Activated CD4-positive, alpha-beta T cell treated with anti-CD3 and anti-CD28 coated beads, Interleukin-2, amount 10 ng/mL, durations not matched to agents 7 days and 5 days (primary cell): ENCODE measurements at regions not wholly inside any gene's neighbourhood (a gene's known extent, or its start where the extent isn't known, plus 50 kb on each side); places are given as distances from the start of the nearest gene placed in this dataset.
"Not testable (repeated sequence)": the region's sequence is repeated elsewhere in the genome, so short reads cannot be mapped to it uniquely, and the experiment has no call there.

Source experiments
- CTCF ChIA-PET: fragments of 350-600 bp; sonication (Branson Sonifier 250); formaldehyde crosslinking; loops from one replicate; lab custom pipeline; 2021; ENCODE audit warnings: antibody characterized with exemption; lab: Charles Lee
- POLR2A ChIA-PET: fragments of 350-600 bp; sonication (Branson Sonifier 250); formaldehyde crosslinking; loops from one replicate; lab custom pipeline; 2021; ENCODE audit warnings: antibody characterized with exemption; lab: Charles Lee
- DNase-seq: peaks from one replicate; pipeline ENCODE4 v3.0.0-alpha.2; 2020
- H3K27ac Mint-ChIP-seq: one replicate; pipeline ENCODE4 v1.8.0; 2021; ENCODE audit warnings: mild to moderate bottlenecking, moderate library complexity, mixed read lengths
- H3K27me3 Mint-ChIP-seq: one replicate; pipeline ENCODE4 v1.8.0; 2021; ENCODE audit warnings: mixed read lengths
- H3K36me3 Mint-ChIP-seq: one replicate; pipeline ENCODE4 v1.8.0; 2021; ENCODE audit warnings: low read depth, mixed read lengths
- H3K4me1 Mint-ChIP-seq: one replicate; pipeline ENCODE4 v1.8.0; 2021; ENCODE audit warnings: mixed read lengths
- H3K4me3 Mint-ChIP-seq: one replicate; pipeline ENCODE4 v1.8.0; 2021; ENCODE audit warnings: mild to moderate bottlenecking, moderate library complexity, mixed read lengths
- H3K9me3 Mint-ChIP-seq: one replicate; pipeline ENCODE4 v1.8.0; 2021; ENCODE audit warnings: mixed read lengths

DNA sequence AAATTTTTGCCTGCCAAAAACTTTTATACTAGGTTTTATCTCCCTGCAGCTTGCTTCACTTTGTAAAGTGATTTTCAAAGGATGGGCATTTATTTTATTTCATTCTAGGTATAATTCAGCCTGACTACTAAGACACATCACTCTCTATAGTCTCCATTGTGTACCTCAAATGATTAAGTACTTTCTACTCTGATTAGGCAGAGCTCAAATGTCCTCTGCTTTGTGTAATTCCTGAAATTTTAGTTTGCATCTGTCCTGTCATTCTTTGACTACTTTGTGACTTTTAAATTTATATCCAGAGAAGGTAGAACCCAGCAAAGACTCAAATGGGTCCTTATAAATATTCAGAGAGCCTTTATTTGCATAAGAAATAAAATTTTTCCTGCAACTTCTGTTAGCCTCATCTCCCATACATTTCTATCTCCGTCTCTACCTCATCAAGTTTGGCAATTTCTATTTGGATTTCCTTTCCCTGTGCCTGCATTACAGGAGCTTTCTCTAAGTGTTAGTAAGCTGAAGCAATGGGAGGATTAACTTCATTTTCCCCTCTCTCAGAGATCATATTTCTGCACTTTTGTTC is 1038.0 kb upstream of the ATXN8OS start:
- POLR2A ChIA-PET: no interaction called here
- no peak for DNase-seq
- Mint-ChIP-seq H3K27ac (no peak overlapping the region), H3K4me3 (no peak overlapping the region), H3K27me3 (no peaks in the 10 kb centered on the region), H3K9me3 (peaks cover 10% of the 10 kb centered on the region), H3K36me3 (no peaks in the 10 kb centered on the region), H3K4me1 (no peaks in the 10 kb centered on the region)
- CTCF ChIA-PET: interaction anchor here (0.5 kb wide), 1 partner anchor 1817 kb away, joined by 3 read pairs; no protein-coding TSS in a partner anchor

- CTCF ChIA-PET: no interaction called here
- no peak for DNase-seq
- Mint-ChIP-seq H3K27ac (no peak overlapping the region), H3K36me3 (no peaks in the 10 kb centered on the region), H3K4me1 (no peaks in the 10 kb centered on the region), H3K4me3 (no peak overlapping the region), H3K9me3 (peaks cover 16% of the 10 kb centered on the region), H3K27me3 (no peaks in the 10 kb centered on the region)
- POLR2A ChIA-PET: no interaction called here
Observed at GRCh38 chr13:69050696-69051095, 1056.9 kb upstream of the ATXN8OS start.

- no peaks in the 10 kb centered on the region for H3K27me3 Mint-ChIP-seq
- DNase-seq: no peak
- CTCF ChIA-PET: no interaction called here
- H3K4me3 Mint-ChIP-seq: no peak overlapping the region
- H3K36me3 Mint-ChIP-seq: no peaks in the 10 kb centered on the region
- POLR2A ChIA-PET: no interaction called here
- H3K27ac Mint-ChIP-seq: no peak overlapping the region
- peaks cover 21% of the 10 kb centered on the region for H3K9me3 Mint-ChIP-seq
- no peaks in the 10 kb centered on the region for H3K4me1 Mint-ChIP-seq
Observed at GRCh38 chr13:69044629-69045028, 1063.0 kb upstream of the ATXN8OS start.

DNA sequence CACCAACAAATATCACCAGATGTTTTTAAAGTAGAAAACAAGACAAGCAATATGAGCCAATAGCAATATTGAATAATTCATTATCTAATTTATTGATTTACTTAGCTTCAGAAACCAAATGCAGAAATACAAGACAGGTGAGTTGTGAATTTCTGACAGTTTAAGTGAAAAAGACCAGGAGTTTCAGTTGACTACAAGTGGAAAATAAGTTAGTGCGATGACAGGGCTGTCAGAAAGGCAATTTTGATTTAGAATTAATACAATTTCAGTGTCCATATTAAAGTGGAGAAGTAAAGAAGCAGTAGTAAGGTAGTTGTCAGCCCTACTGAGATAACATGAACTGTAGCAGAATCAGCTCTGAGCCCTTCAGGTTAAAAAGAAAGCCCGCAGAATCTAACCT is 1066.7 kb upstream of the ATXN8OS start:
- H3K27ac Mint-ChIP-seq: no peak overlapping the region
- ChIA-PET POLR2A (no interaction called here), CTCF (no interaction called here)
- DNase-seq: no peak
- H3K9me3 Mint-ChIP-seq: peaks cover 22% of the 10 kb centered on the region
- H3K4me3 Mint-ChIP-seq: no peak overlapping the region
- H3K36me3 Mint-ChIP-seq: no peaks in the 10 kb centered on the region
- H3K4me1 Mint-ChIP-seq: no peaks in the 10 kb centered on the region
- no peaks in the 10 kb centered on the region for H3K27me3 Mint-ChIP-seq

DNA sequence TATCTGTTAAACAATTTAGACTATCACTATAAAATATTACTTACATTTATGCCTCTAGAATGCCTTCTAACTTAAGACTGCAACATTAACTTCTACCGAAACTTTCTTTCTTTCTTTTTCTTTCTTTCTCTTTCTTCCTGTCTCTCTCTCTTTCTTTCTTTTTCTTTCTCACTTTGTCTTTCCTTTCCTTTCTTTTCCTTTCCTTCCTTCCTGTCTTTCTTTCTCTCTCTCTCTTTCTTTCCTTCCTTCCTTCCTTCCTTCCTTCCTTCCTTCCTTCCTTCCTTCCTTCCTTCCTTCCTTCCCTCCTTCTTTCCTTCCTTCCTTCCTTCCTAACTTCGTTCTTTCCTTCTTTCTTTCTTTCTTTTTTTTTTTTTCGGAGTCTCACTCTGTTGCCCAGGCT is 1071.9 kb upstream of the ATXN8OS start:
- ChIA-PET CTCF (interaction anchor here (0.6 kb wide), 1 partner anchor 31 kb away, joined by 3 read pairs; no protein-coding TSS in a partner anchor), POLR2A (no interaction called here)
- Mint-ChIP-seq H3K27me3 (no peaks in the 10 kb centered on the region), H3K36me3 (no peaks in the 10 kb centered on the region), H3K27ac (no peak overlapping the region), H3K4me3 (no peak overlapping the region), H3K4me1 (no peaks in the 10 kb centered on the region), H3K9me3 (peaks cover 9% of the 10 kb centered on the region)
- DNase-seq: no peak

GRCh38 chr13:69028936-69029335 is 1078.7 kb upstream of the ATXN8OS start:
- Mint-ChIP-seq H3K36me3 (no peaks in the 10 kb centered on the region), H3K27me3 (no peaks in the 10 kb centered on the region), H3K9me3 (no peaks in the 10 kb centered on the region), H3K4me1 (no peaks in the 10 kb centered on the region), H3K4me3 (no peak overlapping the region), H3K27ac (no peak overlapping the region)
- DNase-seq: no peak
- CTCF ChIA-PET: no interaction called here
- POLR2A ChIA-PET: no interaction called here

- H3K4me3 Mint-ChIP-seq: no peak overlapping the region
- CTCF ChIA-PET: no interaction called here
- no peaks in the 10 kb centered on the region for H3K27me3 Mint-ChIP-seq
- peaks cover 9% of the 10 kb centered on the region for H3K9me3 Mint-ChIP-seq
- DNase-seq: no peak
- H3K36me3 Mint-ChIP-seq: no peaks in the 10 kb centered on the region
- H3K27ac Mint-ChIP-seq: no peak overlapping the region
- H3K4me1 Mint-ChIP-seq: no peaks in the 10 kb centered on the region
- POLR2A ChIA-PET: no interaction called here
Observed at GRCh38 chr13:69020120-69020519, 1087.5 kb upstream of the ATXN8OS start.

DNA sequence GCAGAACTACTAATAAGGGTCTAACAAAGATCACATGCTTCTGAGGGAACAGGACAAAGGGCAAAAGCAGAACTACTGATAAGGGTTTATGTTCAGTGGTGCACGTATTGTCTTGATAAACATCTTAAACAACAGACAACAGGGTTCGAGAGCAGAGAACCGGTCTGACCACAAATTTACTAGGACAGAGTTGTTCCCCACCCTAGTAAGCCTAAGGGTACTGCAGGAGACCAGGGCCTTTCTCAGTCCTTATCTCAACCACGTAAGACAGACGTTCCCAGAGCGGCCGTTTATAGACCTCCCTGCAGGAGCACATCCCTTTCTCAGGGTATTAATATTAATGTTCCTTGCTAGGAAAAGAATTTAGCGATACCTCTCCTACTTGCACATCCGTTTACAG is 1089.5 kb upstream of the ATXN8OS start:
- CTCF ChIA-PET: not testable (repeated sequence)

DNA sequence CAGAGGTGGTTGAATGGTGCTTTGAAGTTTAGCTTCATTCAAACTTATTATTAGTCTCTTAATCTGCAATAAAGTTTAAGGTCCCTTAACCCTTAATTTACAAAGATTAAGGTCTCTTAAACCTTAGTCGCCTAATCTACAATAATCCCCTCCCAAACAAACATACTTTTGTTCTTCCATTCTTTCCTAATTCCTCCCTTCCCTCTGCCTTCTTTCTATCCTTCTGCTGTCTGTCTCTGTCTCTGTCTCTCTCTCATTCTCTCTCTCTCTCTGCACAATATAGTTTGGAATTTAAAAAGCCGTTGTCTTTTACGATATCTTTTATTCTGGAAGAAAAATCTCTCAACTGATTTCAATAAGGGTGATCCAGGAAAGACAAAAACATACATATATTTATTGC is 1096.8 kb upstream of the ATXN8OS start:
- DNase-seq: no peak
- H3K27ac Mint-ChIP-seq: no peak overlapping the region
- no peak overlapping the region for H3K4me3 Mint-ChIP-seq
- POLR2A ChIA-PET: no interaction called here
- H3K36me3 Mint-ChIP-seq: no peaks in the 10 kb centered on the region
- CTCF ChIA-PET: no interaction called here
- no peaks in the 10 kb centered on the region for H3K27me3 Mint-ChIP-seq
- H3K4me1 Mint-ChIP-seq: no peaks in the 10 kb centered on the region
- peaks cover 15% of the 10 kb centered on the region for H3K9me3 Mint-ChIP-seq

More for the DNA sequence above, 1089.5 kb upstream of the ATXN8OS start:
- H3K4me1 Mint-ChIP-seq, H3K36me3 Mint-ChIP-seq, POLR2A ChIA-PET, H3K27me3 Mint-ChIP-seq, H3K9me3 Mint-ChIP-seq, DNase-seq, H3K27ac Mint-ChIP-seq, H3K4me3 Mint-ChIP-seq: not testable (repeated sequence)

DNA sequence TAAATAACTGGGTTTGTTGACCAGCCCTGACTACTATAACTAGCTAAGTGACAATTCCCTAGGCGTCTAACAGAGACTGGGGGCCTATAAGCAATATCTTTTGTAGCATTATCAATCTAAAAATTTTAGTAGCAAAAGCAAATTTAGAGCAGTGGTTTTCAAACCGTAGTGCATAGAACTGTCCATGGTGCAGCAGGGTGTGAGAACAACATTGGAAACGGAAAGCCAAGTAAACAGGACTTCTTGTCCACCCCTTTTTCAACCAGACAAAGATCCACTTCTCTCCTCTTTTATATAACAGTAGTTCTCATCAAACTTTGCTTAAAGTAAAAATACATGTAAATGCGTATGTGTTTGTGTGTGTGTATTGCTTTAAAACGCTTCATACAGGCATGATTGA is 1099.1 kb upstream of the ATXN8OS start:
- ChIA-PET CTCF (no interaction called here), POLR2A (no interaction called here)
- Mint-ChIP-seq H3K9me3 (peaks cover 19% of the 10 kb centered on the region), H3K4me1 (no peaks in the 10 kb centered on the region), H3K27me3 (no peaks in the 10 kb centered on the region), H3K27ac (no peak overlapping the region), H3K4me3 (no peak overlapping the region), H3K36me3 (no peaks in the 10 kb centered on the region)
- DNase-seq: no peak

- H3K9me3 Mint-ChIP-seq: peaks cover 24% of the 10 kb centered on the region
- no peaks in the 10 kb centered on the region for H3K4me1 Mint-ChIP-seq
- ChIA-PET CTCF (no interaction called here), POLR2A (no interaction called here)
- no peaks in the 10 kb centered on the region for H3K36me3 Mint-ChIP-seq
- DNase-seq: no peak
- no peak overlapping the region for H3K27ac Mint-ChIP-seq
- no peak overlapping the region for H3K4me3 Mint-ChIP-seq
- H3K27me3 Mint-ChIP-seq: no peaks in the 10 kb centered on the region
Observed at GRCh38 chr13:68998056-68998455, 1109.6 kb upstream of the ATXN8OS start.

GRCh38 chr13:68996668-68997025 is 1111.0 kb upstream of the ATXN8OS start:
- Mint-ChIP-seq H3K36me3 (no peaks in the 10 kb centered on the region), H3K27me3 (no peaks in the 10 kb centered on the region), H3K4me3 (no peak overlapping the region), H3K27ac (no peak overlapping the region), H3K9me3 (peaks cover 16% of the 10 kb centered on the region), H3K4me1 (no peaks in the 10 kb centered on the region)
- CTCF ChIA-PET: no interaction called here
- POLR2A ChIA-PET: no interaction called here
- no peak for DNase-seq

DNA sequence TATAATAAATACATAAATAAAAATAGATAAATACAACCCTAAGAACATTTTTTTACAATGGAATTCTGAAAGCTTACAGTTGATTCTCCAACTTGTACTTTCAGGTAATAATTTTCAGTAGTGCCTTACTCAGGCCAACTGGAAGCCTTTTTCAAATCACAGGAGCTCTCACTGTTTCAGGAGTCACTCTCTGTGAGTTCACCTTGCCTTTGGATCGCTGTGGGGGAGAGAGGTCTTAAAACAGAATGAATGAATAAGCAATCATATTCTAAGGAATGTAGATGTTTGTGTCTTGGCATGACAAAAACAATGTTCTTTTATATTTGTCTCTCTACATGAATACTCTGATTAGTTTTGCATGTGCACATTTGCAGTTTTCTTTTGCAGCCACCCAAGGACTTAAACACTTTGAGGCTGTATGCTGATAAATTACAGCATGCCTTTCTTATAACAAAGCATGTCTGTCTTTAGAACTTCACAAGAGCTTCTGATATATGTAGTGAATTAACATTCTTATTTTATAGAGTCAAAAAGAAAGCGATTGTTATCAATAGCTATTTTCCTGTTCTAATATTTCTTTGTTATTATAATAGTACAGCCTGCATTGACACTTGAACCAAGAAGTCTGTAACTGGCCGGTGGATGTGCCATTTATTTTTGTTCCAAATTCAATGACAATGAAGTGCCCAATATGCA is 1111.5 kb upstream of the ATXN8OS start:
- Mint-ChIP-seq H3K4me3 (no peak overlapping the region), H3K27ac (no peak overlapping the region), H3K9me3 (peaks cover 18% of the 10 kb centered on the region), H3K36me3 (no peaks in the 10 kb centered on the region), H3K27me3 (no peaks in the 10 kb centered on the region), H3K4me1 (no peaks in the 10 kb centered on the region)
- ChIA-PET CTCF (no interaction called here), POLR2A (no interaction called here)
- no peak for DNase-seq

GRCh38 chr13:68993154-68993553 is 1114.5 kb upstream of the ATXN8OS start:
- no peaks in the 10 kb centered on the region for H3K27me3 Mint-ChIP-seq
- no peak for DNase-seq
- no peak overlapping the region for H3K27ac Mint-ChIP-seq
- ChIA-PET POLR2A (no interaction called here), CTCF (no interaction called here)
- H3K9me3 Mint-ChIP-seq: peaks cover 10% of the 10 kb centered on the region
- no peaks in the 10 kb centered on the region for H3K4me1 Mint-ChIP-seq
- no peak overlapping the region for H3K4me3 Mint-ChIP-seq
- H3K36me3 Mint-ChIP-seq: no peaks in the 10 kb centered on the region
